AG10803 (cell line): ENCODE measurements at regions not wholly inside any gene's neighbourhood (a gene's known extent, or its start where the extent isn't known, plus 50 kb on each side); places are given as distances from the start of the nearest gene placed in this dataset.
"Not testable (repeated sequence)": the region's sequence is repeated elsewhere in the genome, so short reads cannot be mapped to it uniquely, and the experiment has no call there.

Source experiments
- DNase-seq: peaks from one replicate; pipeline ENCODE4 v3.0.0; 2010; ENCODE audit warnings: low read depth
- H3K4me3 ChIP-seq: 2 replicates; pipeline ENCODE4 v1.5.1; 2011; ENCODE audit warnings: mild to moderate bottlenecking, low read length, control low read depth
- CTCF ChIP-seq: conservative IDR thresholded peaks from 2 replicates; pipeline ENCODE4 v1.5.1; 2011; ENCODE audit warnings: mild to moderate bottlenecking, low read length, control low read depth, inconsistent platforms

- TF ChIP-seq CTCF: no peak
- H3K4me3 ChIP-seq: no peak overlapping the region
- DNase-seq: no peak
Measured at GRCh38 chr1:61566177-61566576, 158.8 kb downstream of the TM2D1 start.

- DNase-seq: no peak
- H3K4me3 ChIP-seq: no peak overlapping the region
- TF ChIP-seq CTCF: no peak
Measured at GRCh38 chr1:61563611-61564010, 161.3 kb downstream of the TM2D1 start.

GRCh38 chr1:61561666-61562065, 163.3 kb downstream of the TM2D1 start:
- peak; percentile 13 for DNase-seq
- H3K4me3 ChIP-seq: no peak overlapping the region
- no peak for TF ChIP-seq CTCF

GRCh38 chr1:61560385-61560784, 164.6 kb downstream of the TM2D1 start:
- TF ChIP-seq CTCF: no peak
- DNase-seq: no peak
- no peak overlapping the region for H3K4me3 ChIP-seq

- DNase-seq: no peak
- H3K4me3 ChIP-seq: no peak overlapping the region
- TF ChIP-seq CTCF: no peak
Measured at GRCh38 chr1:61556631-61557030, 168.3 kb downstream of the TM2D1 start.

GRCh38 chr1:61552630-61553305, 172.2 kb downstream of the TM2D1 start:
- no peak for TF ChIP-seq CTCF
- DNase-seq: no peak
- no peak overlapping the region for H3K4me3 ChIP-seq

GRCh38 chr1:61547302-61547701, 177.6 kb downstream of the TM2D1 start:
- DNase-seq, H3K4me3 ChIP-seq: not testable (repeated sequence)

- DNase-seq, H3K4me3 ChIP-seq: not testable (repeated sequence)
Measured at GRCh38 chr1:61544870-61545269, 180.1 kb downstream of the TM2D1 start.

- not testable (repeated sequence) for H3K4me3 ChIP-seq, DNase-seq
Measured at GRCh38 chr1:61543498-61543897, 181.4 kb downstream of the TM2D1 start.
